Liver (tissue), 7 donors: ENCODE measurements at regions not wholly inside any gene's neighbourhood (a gene's known extent, or its start where the extent isn't known, plus 50 kb on each side); places are given as distances from the start of the nearest gene placed in this dataset.

Experiments
- DNase-seq: peaks from one replicate; pipeline ENCODE4 v3.0.0-alpha.2; 2017; ENCODE audit warnings: low spot score
- H3K27ac ChIP-seq, 2 donors: one replicate each; pipeline ENCODE4 v1.7.0; 2013; ENCODE audit warnings: inconsistent platforms in 2 of 2, low read length in 2 of 2, control low read depth in 1 of 2, low read depth in 1 of 2, mild to moderate bottlenecking in 1 of 2
- H3K27me3 ChIP-seq, 4 donors: one replicate each; pipeline versions ENCODE4 v1.6.1 to v1.7.0; 2013; ENCODE audit warnings: low read length in 3 of 4, inconsistent platforms in 1 of 4, mild to moderate bottlenecking in 1 of 4, moderate library complexity in 1 of 4; ENCODE audit not compliant: control insufficient read depth in 4 of 4, insufficient read depth in 4 of 4
- H3K36me3 ChIP-seq, 4 donors: one replicate each; pipeline versions ENCODE4 v1.6.1 to v1.7.0; 2013; ENCODE audit warnings: low read length in 3 of 4, mild to moderate bottlenecking in 3 of 4, low read depth in 1 of 4, moderate library complexity in 1 of 4; ENCODE audit not compliant: control insufficient read depth in 4 of 4, insufficient read depth in 3 of 4
- H3K4me1 ChIP-seq, 4 donors: one replicate each; pipeline versions ENCODE4 v1.6.1 to v1.7.0; 2013; ENCODE audit warnings: low read length in 3 of 4, mild to moderate bottlenecking in 3 of 4, moderate library complexity in 1 of 4; ENCODE audit not compliant: control insufficient read depth in 4 of 4, insufficient read depth in 4 of 4
- H3K4me3 ChIP-seq, 3 donors: one replicate each; pipeline versions ENCODE4 v1.6.1 to v1.7.0; 2013; ENCODE audit warnings: low read length in 3 of 3, control low read depth in 1 of 3, low read depth in 1 of 3, mild to moderate bottlenecking in 1 of 3
- H3K9ac ChIP-seq, 2 donors: one replicate each; pipeline ENCODE4 v1.7.0; 2013; ENCODE audit warnings: low read length in 2 of 2, mild to moderate bottlenecking in 2 of 2, moderate library complexity in 2 of 2, control low read depth in 1 of 2, low read depth in 1 of 2
- H3K9me3 ChIP-seq, 4 donors: one replicate each; pipeline versions ENCODE4 v1.6.1 to v1.7.0; 2013; ENCODE audit warnings: low read length in 3 of 4; ENCODE audit not compliant: control insufficient read depth in 4 of 4
- EGR1 ChIP-seq, 2 donors: IDR thresholded peaks; 2 replicates each; pipeline ENCODE4 v1.6.1; 2016 to 2018; ENCODE audit warnings: antibody characterized with exemption in 2 of 2, low read depth in 2 of 2
- FOXA1 ChIP-seq: IDR thresholded peaks from 2 replicates; pipeline ENCODE4 v1.6.1; 2016; ENCODE audit warnings: antibody characterized with exemption
- HNF4G ChIP-seq: IDR thresholded peaks from 2 replicates; pipeline ENCODE4 v1.6.1; 2016; ENCODE audit warnings: antibody characterized with exemption
- JUND ChIP-seq, 2 donors: IDR thresholded peaks; 2 replicates each; pipeline ENCODE4 v1.6.1; 2016; ENCODE audit warnings: antibody characterized with exemption in 2 of 2
- NR2F2 ChIP-seq: IDR thresholded peaks from 2 replicates; pipeline ENCODE4 v1.6.1; 2016; ENCODE audit warnings: antibody characterized with exemption
- RAD21 ChIP-seq, 2 donors: IDR thresholded peaks; 2 replicates each; pipeline ENCODE4 v1.6.1; 2016; ENCODE audit warnings: antibody characterized with exemption in 2 of 2, mild to moderate bottlenecking in 2 of 2
- RXRA ChIP-seq, 2 donors: IDR thresholded peaks; 2 replicates each; pipeline ENCODE4 v1.6.1; 2017 to 2018; ENCODE audit warnings: antibody characterized with exemption in 2 of 2, mild to moderate bottlenecking in 1 of 2
- SP1 ChIP-seq: IDR thresholded peaks from 2 replicates; pipeline ENCODE4 v1.6.1; 2018; ENCODE audit warnings: antibody characterized with exemption, mild to moderate bottlenecking
- TAF1 ChIP-seq: conservative IDR thresholded peaks from 2 replicates; pipeline ENCODE4 v1.6.1; 2016; ENCODE audit warnings: antibody characterized with exemption, mild to moderate bottlenecking
- WGBS: extraction: QIAGEN DNeasy Blood & Tissue Kit; methylation state at CpG from one replicate; pipeline ENCODE4 v1.1.7; 2013; 5-methylcytosine and 5-hydroxymethylcytosine counted together
- TF ChIP-seq, protein P1 (sequence below): IDR thresholded peaks from 2 replicates; pipeline ENCODE4 v1.6.1; 2016; ENCODE audit warnings: antibody characterized with exemption, mild to moderate bottlenecking
- TF ChIP-seq, protein P2 (sequence below): IDR thresholded peaks from 2 replicates; pipeline ENCODE4 v1.6.1; 2016; ENCODE audit warnings: antibody characterized with exemption
- TF ChIP-seq, protein P3 (sequence below): IDR thresholded peaks from 2 replicates; pipeline ENCODE4 v1.6.1; 2016; ENCODE audit warnings: antibody characterized with exemption
- donor health status: healthy.
- donor health status: healthy.
- donor health status: healthy.
- donor health status: healthy.

DNA sequence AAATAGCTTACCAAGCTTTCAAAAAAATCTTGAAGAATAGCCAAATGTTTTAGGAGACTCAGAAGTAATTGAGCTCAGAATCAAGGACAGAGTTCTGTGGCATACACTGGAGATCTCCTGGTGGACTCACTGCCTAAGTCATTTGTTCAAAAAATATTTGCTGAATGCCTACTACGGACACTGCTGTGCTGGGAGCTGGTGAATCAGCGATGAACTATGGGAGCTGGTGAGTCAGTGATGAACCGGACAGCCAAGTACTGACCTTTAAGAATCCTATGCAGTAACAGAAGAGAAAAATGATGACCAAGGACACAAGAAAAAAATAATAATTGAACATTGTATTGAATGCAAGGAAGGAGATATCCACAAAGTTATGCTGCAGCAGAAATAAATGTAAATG is 717.9 kb upstream of the CXADR start (continued):
- TF ChIP-seq, protein P1, sequence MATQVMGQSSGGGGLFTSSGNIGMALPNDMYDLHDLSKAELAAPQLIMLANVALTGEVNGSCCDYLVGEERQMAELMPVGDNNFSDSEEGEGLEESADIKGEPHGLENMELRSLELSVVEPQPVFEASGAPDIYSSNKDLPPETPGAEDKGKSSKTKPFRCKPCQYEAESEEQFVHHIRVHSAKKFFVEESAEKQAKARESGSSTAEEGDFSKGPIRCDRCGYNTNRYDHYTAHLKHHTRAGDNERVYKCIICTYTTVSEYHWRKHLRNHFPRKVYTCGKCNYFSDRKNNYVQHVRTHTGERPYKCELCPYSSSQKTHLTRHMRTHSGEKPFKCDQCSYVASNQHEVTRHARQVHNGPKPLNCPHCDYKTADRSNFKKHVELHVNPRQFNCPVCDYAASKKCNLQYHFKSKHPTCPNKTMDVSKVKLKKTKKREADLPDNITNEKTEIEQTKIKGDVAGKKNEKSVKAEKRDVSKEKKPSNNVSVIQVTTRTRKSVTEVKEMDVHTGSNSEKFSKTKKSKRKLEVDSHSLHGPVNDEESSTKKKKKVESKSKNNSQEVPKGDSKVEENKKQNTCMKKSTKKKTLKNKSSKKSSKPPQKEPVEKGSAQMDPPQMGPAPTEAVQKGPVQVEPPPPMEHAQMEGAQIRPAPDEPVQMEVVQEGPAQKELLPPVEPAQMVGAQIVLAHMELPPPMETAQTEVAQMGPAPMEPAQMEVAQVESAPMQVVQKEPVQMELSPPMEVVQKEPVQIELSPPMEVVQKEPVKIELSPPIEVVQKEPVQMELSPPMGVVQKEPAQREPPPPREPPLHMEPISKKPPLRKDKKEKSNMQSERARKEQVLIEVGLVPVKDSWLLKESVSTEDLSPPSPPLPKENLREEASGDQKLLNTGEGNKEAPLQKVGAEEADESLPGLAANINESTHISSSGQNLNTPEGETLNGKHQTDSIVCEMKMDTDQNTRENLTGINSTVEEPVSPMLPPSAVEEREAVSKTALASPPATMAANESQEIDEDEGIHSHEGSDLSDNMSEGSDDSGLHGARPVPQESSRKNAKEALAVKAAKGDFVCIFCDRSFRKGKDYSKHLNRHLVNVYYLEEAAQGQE, result no peak
- no peak for TF ChIP-seq FOXA1
- TF ChIP-seq RXRA (IDR thresholded peaks at IDR 0.05), result no peak
- TF ChIP-seq TAF1, result no peak
- no peak for TF ChIP-seq NR2F2

DNA sequence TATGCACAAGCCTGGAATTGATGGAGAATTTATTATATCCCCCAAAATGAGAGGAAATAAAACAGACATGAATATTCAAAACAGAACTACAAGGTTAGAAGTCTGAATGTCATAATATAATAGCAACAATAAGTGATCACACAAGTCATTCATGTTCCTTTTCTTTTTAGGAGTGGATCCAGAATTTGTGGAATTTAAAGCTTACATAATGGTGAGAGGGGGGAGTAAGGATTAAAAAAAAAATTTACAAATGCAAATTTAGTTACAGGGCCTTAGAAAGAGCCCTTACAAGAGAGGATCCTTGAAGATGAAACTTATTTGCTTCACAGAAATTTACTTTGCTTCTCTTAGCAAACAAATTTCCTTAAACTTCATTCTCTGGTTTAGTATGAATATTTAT is 716.1 kb upstream of the CXADR start:
- H3K36me3 ChIP-seq, result no peaks in the 10 kb centered on the region
- no peak for DNase-seq
- no peak overlapping the region for H3K9ac ChIP-seq
- no peaks in the 10 kb centered on the region for H3K4me1 ChIP-seq
- no peaks in the 10 kb centered on the region for H3K9me3 ChIP-seq
- no peaks in the 10 kb centered on the region for H3K27me3 ChIP-seq
- H3K4me3 ChIP-seq, result no peak overlapping the region
- H3K27ac ChIP-seq, result no peak overlapping the region
- no peak for TF ChIP-seq TAF1

DNA sequence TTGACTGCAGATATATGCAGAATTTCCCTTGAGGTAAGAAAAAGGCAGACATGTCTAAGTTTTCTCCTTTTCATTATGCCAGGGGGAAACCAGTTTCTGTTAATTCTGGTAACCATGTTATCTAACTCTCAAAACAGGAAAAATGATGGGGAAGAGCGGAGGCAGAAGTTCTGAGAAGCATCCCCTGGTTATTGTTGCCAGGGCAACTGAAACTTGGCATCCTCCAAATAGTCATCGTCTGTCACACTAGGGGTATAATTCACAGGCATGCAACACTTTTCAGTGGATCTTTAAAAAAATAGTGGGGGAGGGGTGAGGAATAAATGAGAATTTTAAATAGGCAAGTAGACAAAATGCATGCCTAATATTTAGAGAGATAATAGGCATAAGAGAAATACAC is 715.3 kb upstream of the CXADR start:
- TF ChIP-seq JUND (IDR thresholded peaks at IDR 0.05), result no peak
- TF ChIP-seq, protein P1, result no peak
- no peak for TF ChIP-seq FOXA1
- no peak for TF ChIP-seq RXRA (IDR thresholded peaks at IDR 0.05)
- H3K4me1 ChIP-seq, result no peaks in the 10 kb centered on the region
- no peaks in the 10 kb centered on the region for H3K36me3 ChIP-seq
- H3K27me3 ChIP-seq, result no peaks in the 10 kb centered on the region
- no peaks in the 10 kb centered on the region for H3K9me3 ChIP-seq
- WGBS, result 77% methylated on average over 2 of the region's 2 CpGs
- no peak overlapping the region for H3K9ac ChIP-seq
- no peak overlapping the region for H3K27ac ChIP-seq
- DNase-seq, result no peak
- H3K4me3 ChIP-seq, result no peak overlapping the region

DNA sequence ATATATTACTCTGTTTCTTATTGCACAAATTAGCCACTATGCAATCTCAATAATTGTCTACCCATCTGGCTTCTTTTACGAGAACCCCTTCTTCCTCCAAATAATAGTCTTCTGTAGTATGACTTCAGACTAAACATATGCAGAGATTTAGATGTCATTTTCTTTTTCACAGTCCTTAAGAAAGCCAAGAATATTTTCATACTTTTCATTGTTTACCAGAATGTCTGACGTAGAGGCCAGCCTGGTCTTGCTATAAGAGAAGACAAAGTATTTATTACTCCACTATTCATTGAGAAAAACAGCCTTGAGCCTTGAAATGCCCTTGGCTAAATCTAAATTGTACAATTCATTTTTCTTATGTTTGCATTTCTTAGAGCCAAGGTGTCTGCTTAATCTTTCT is 714.9 kb upstream of the CXADR start:
- no peak overlapping the region for H3K27ac ChIP-seq

More for the DNA sequence above, 714.9 kb upstream of the CXADR start:
- no peak overlapping the region for H3K9ac ChIP-seq
- H3K27me3 ChIP-seq, result no peaks in the 10 kb centered on the region
- no peak for TF ChIP-seq TAF1
- no peak for TF ChIP-seq EGR1 (IDR thresholded peaks at IDR 0.05; ENCODE audit: low read depth in 2 of 2)
- TF ChIP-seq, protein P2, sequence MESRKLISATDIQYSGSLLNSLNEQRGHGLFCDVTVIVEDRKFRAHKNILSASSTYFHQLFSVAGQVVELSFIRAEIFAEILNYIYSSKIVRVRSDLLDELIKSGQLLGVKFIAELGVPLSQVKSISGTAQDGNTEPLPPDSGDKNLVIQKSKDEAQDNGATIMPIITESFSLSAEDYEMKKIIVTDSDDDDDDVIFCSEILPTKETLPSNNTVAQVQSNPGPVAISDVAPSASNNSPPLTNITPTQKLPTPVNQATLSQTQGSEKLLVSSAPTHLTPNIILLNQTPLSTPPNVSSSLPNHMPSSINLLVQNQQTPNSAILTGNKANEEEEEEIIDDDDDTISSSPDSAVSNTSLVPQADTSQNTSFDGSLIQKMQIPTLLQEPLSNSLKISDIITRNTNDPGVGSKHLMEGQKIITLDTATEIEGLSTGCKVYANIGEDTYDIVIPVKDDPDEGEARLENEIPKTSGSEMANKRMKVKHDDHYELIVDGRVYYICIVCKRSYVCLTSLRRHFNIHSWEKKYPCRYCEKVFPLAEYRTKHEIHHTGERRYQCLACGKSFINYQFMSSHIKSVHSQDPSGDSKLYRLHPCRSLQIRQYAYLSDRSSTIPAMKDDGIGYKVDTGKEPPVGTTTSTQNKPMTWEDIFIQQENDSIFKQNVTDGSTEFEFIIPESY, result no peak
- no peak for TF ChIP-seq RAD21 (IDR thresholded peaks at IDR 0.05)
- no peak for TF ChIP-seq SP1
- TF ChIP-seq, protein P3, sequence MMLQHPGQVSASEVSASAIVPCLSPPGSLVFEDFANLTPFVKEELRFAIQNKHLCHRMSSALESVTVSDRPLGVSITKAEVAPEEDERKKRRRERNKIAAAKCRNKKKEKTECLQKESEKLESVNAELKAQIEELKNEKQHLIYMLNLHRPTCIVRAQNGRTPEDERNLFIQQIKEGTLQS, result no peak
- no peak for TF ChIP-seq HNF4G
- DNase-seq, result no peak
- WGBS, result 81% methylated on average over 2 of the region's 2 CpGs
- no peak overlapping the region for H3K4me3 ChIP-seq
- H3K9me3 ChIP-seq, result no peaks in the 10 kb centered on the region
- no peaks in the 10 kb centered on the region for H3K36me3 ChIP-seq
- H3K4me1 ChIP-seq, result no peaks in the 10 kb centered on the region
